ENCODE measurements at regions not wholly inside any gene's neighbourhood (a gene's known extent, or its start where the extent isn't known, plus 50 kb on each side); places are given as distances from the start of the nearest gene placed in this dataset.

DNA sequence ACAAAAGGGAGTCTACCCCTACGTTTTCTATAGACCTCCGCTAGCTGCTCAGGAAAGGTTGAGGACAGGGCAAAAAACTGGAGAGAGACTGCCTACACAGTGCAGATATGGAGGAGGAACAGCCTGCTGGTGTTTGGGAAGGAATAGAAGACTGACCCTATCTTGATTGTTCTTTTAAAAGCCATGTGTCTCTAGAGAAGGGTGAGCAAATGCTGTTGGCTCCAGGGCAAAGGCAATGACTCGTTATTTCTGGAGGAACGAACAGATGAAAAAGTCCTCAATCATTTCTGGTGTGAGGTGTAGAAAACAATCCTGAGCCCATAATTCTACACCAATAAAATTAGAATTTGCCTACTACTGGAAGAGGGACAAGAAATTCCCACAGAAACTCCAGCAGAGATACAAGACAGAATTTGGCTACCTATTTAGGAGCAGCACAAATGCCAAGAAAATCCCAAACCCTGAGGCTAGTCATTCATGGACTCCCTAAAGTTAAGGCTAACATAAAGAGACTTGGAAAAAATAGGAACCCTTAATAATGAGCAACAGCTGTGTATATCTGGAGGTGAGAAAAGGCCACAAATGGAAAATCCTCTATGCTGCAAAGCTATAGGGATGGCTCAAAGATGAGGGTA is 1206.3 kb upstream of the CNTN5 start:
- H3K27ac ChIP-seq, result no peak overlapping the region
- H3K4me3 ChIP-seq, result no peak overlapping the region
- no peak for DNase-seq
- intact Hi-C loops (cut with DNase I; ENCODE audit: low total_unique reads), result no loop called here
- H3K36me3 ChIP-seq, result no peaks in the 10 kb centered on the region
- 65 to 76% (median 69%) methylated on average over 4 of the region's 4 CpGs for WGBS, 5 donors
- TF ChIP-seq POLR2AphosphoS5 (IDR thresholded peaks at IDR 0.05), result no peak
- TF ChIP-seq, protein P1, sequence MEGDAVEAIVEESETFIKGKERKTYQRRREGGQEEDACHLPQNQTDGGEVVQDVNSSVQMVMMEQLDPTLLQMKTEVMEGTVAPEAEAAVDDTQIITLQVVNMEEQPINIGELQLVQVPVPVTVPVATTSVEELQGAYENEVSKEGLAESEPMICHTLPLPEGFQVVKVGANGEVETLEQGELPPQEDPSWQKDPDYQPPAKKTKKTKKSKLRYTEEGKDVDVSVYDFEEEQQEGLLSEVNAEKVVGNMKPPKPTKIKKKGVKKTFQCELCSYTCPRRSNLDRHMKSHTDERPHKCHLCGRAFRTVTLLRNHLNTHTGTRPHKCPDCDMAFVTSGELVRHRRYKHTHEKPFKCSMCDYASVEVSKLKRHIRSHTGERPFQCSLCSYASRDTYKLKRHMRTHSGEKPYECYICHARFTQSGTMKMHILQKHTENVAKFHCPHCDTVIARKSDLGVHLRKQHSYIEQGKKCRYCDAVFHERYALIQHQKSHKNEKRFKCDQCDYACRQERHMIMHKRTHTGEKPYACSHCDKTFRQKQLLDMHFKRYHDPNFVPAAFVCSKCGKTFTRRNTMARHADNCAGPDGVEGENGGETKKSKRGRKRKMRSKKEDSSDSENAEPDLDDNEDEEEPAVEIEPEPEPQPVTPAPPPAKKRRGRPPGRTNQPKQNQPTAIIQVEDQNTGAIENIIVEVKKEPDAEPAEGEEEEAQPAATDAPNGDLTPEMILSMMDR (IDR thresholded peaks at IDR 0.05 in 8 of 11, conservative IDR thresholded peaks at IDR 0.05 in 3 of 11), result no peak
- no peak for TF ChIP-seq POLR2A (IDR thresholded peaks at IDR 0.05)
- peaks cover 0 to 35% (median 26%) of the 10 kb centered on the region in 8 donors for H3K9me3 ChIP-seq
- no peaks in the 10 kb centered on the region for H3K4me1 ChIP-seq
- H3K27me3 ChIP-seq (replicated peaks in 1 of 7), result no peaks in the 10 kb centered on the region

DNA sequence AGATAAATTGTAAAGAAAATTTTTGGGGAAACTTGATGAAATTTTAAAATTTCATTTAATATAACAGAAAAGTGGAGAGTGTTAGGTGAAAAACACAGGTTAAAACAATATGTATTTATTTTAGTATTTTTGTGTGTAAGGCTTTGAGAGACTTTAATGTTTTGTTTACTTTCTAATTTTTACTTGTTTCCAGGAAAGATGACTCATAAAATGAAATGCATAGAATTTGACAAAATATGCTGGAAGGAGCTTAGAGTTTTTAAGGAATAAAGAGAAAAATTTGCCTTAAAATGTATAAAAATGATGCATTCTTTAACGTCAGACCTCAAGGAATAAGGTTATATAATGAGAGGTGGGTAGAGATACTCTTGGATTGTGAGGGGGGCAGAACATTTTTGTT is 1205.1 kb upstream of the CNTN5 start:
- H3K4me1 ChIP-seq, result no peaks in the 10 kb centered on the region
- H3K27me3 ChIP-seq (replicated peaks in 1 of 7), result no peaks in the 10 kb centered on the region
- DNase-seq, result no peak
- intact Hi-C loops (cut with DNase I; ENCODE audit: low total_unique reads), result no loop called here
- 69 to 83% (median 72%) methylated on average over 1 of the region's 1 CpG for WGBS, 5 donors
- peaks cover 0 to 25% (median 14%) of the 10 kb centered on the region in 8 donors for H3K9me3 ChIP-seq
- no peak overlapping the region for H3K4me3 ChIP-seq
- H3K27ac ChIP-seq, result no peak overlapping the region
- H3K36me3 ChIP-seq, result no peaks in the 10 kb centered on the region
- TF ChIP-seq POLR2AphosphoS5 (IDR thresholded peaks at IDR 0.05), result no peak
- no peak for TF ChIP-seq POLR2A (IDR thresholded peaks at IDR 0.05)
- TF ChIP-seq, protein P1 (IDR thresholded peaks at IDR 0.05 in 8 of 11, conservative IDR thresholded peaks at IDR 0.05 in 3 of 11), result no peak

DNA sequence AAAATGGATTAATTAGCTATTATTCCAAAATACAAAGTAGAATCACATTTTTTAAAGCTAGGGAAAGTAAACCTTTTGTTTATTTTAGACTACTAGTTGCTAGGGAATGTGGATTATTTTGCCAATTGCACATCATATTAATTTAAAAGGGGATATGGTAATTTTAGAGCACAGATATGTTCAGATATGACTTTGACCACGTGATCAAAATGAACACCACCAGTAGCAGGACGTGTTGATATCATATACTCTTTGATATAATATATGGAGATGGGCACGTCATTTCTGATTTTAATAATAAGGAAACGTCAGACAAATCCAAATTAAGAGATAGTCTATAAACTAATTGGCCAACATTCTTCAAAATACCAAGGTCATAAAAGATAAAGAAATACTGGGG is 1188.3 kb upstream of the CNTN5 start:
- 64 to 83% (median 70%) methylated on average over 4 of the region's 4 CpGs for WGBS, 5 donors
- TF ChIP-seq, protein P1 (IDR thresholded peaks at IDR 0.05 in 8 of 11, conservative IDR thresholded peaks at IDR 0.05 in 3 of 11), result no peak

DNA sequence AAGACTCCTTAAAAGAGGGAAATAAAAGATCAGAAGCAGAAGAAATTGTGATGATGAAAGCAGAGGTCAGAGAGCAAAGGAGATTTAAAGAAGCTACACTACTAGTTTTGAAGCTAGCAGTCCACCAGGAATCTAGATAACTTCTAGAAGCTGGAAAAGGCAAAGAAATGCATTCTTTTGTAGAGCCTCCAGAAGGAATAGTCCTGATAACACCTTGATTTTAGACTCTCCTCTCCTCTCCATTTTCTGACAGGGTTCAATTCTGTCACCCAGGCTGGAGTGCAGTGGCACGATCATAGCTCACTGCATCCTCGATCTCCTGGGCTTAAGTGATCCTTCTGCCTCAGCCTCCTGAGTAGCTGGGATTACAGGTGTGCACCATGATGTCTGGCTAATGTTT is 1187.3 kb upstream of the CNTN5 start:
- peaks cover 0 to 20% (median 2%) of the 10 kb centered on the region in 8 donors for H3K9me3 ChIP-seq
- no peaks in the 10 kb centered on the region for H3K27me3 ChIP-seq (replicated peaks in 1 of 7)
- no peaks in the 10 kb centered on the region for H3K4me1 ChIP-seq
- no peak for DNase-seq
- H3K27ac ChIP-seq, result no peak overlapping the region
- TF ChIP-seq POLR2AphosphoS5 (IDR thresholded peaks at IDR 0.05) (no peak), POLR2A (IDR thresholded peaks at IDR 0.05) (no peak)
- TF ChIP-seq, protein P1 (IDR thresholded peaks at IDR 0.05 in 8 of 11, conservative IDR thresholded peaks at IDR 0.05 in 3 of 11), result no peak
- WGBS, 5 donors, result 71 to 86% (median 77%) methylated on average over 2 of the region's 2 CpGs
- H3K4me3 ChIP-seq, result no peak overlapping the region
- intact Hi-C loops (cut with DNase I; ENCODE audit: low total_unique reads), result no loop called here
- H3K36me3 ChIP-seq, result no peaks in the 10 kb centered on the region

More for the DNA sequence above, 1188.3 kb upstream of the CNTN5 start:
- H3K36me3 ChIP-seq, result no peaks in the 10 kb centered on the region
- H3K9me3 ChIP-seq, result peaks cover 0 to 20% (median 2%) of the 10 kb centered on the region in 8 donors
- H3K4me1 ChIP-seq, result no peaks in the 10 kb centered on the region
- DNase-seq, result no peak
- H3K27me3 ChIP-seq (replicated peaks in 1 of 7), result no peaks in the 10 kb centered on the region
- H3K4me3 ChIP-seq, result no peak overlapping the region
- no peak overlapping the region for H3K27ac ChIP-seq
- intact Hi-C loops (cut with DNase I; ENCODE audit: low total_unique reads), result no loop called here
